GM12878 (cell line): ENCODE measurements at regions not wholly inside any gene's neighbourhood (a gene's known extent, or its start where the extent isn't known, plus 50 kb on each side); places are given as distances from the start of the nearest gene placed in this dataset.

Experiments
- ATAC-seq: fragments of 200-7000 bp; cut with Tn5 transposase; 3 replicates; pipeline ENCODE4 v1.9.1; 2020; ENCODE audit warnings: mild to moderate bottlenecking, moderate library complexity
- BruUV-seq: library from RNA; stranded (reverse); fragments of 400-500 nt; replicated peaks from 2 replicates; lab custom pipeline; 2021; lab: Mats Ljungman, UMichigan
- CTCF ChIA-PET: fragments of 300-600 bp; sonication (Branson Sonifier 250); formaldehyde crosslinking; extraction: SDS; loops from one replicate; lab custom pipeline; 2021; ENCODE audit warnings: inconsistent platforms; lab: Yijun Ruan, JAX
- POLR2A ChIA-PET: fragments of 350-600 bp; formaldehyde crosslinking; extraction: SDS; loops from one replicate; lab custom pipeline; 2021; ENCODE audit warnings: inconsistent platforms; lab: Charles Lee
- RAD21 ChIA-PET: fragments of 300-600 bp; sonication (Branson Sonifier 250); formaldehyde crosslinking; loops from one replicate; lab custom pipeline; 2023; ENCODE audit warnings: antibody characterized with exemption; ENCODE audit not compliant: unreplicated experiment; lab: Charles Lee
- SMC1A ChIA-PET: fragments of 300-600 bp; sonication (Branson Sonifier 250); formaldehyde crosslinking; loops from one replicate; lab custom pipeline; 2023; ENCODE audit not compliant: unreplicated experiment, uncharacterized antibody; lab: Charles Lee
- DNase-seq: peaks from one replicate; pipeline ENCODE4 v3.0.0-alpha.2; 2011; ENCODE audit warnings: low read depth, low spot score
- FAIRE-seq: peaks from 3 replicates; lab custom pipeline; 2011; peaks lifted over from hg19 to GRCh38; lab: Jason Lieb, UNC
- H2AFZ ChIP-seq: 2 replicates; pipeline ENCODE4 v1.6.0; 2011; ENCODE audit warnings: low read depth, low read length, control low read depth; ENCODE audit not compliant: control insufficient read depth
- H3K27ac ChIP-seq: 2 replicates; pipeline ENCODE4 v1.5.1; 2011; ENCODE audit warnings: control low read depth; ENCODE audit not compliant: control insufficient read depth, insufficient read depth
- H3K27me3 ChIP-seq, 2 experiments: replicated peaks in 1 of 2; 2 replicates each; pipeline versions ENCODE4 v1.6.0 to v1.6.1; 2011; ENCODE audit warnings: low read length in 1 of 2; ENCODE audit not compliant: control insufficient read depth in 2 of 2, insufficient read depth in 2 of 2
- H3K36me3 ChIP-seq, 2 experiments: 2 replicates each; pipeline ENCODE4 v1.5.1; 2011; ENCODE audit warnings: low read length in 1 of 2; ENCODE audit not compliant: control insufficient read depth in 2 of 2, insufficient read depth in 2 of 2
- H3K4me1 ChIP-seq: 2 replicates; pipeline ENCODE4 v1.6.1; 2011; ENCODE audit warnings: mild to moderate bottlenecking, low read length, moderate library complexity, mixed read lengths; ENCODE audit not compliant: control insufficient read depth, insufficient read depth
- H3K4me2 ChIP-seq: 2 replicates; pipeline ENCODE4 v1.6.0; 2011; ENCODE audit warnings: control low read depth; ENCODE audit not compliant: control insufficient read depth, insufficient read depth
- H3K4me3 ChIP-seq: fragments of 200-600 bp; sonication (generic); 2 replicates; pipeline ENCODE4 v1.5.1; 2016
- H3K79me2 ChIP-seq: 2 replicates; pipeline ENCODE4 v1.6.0; 2011; ENCODE audit warnings: low read length; ENCODE audit not compliant: control insufficient read depth, insufficient read depth
- H3K9ac ChIP-seq: 2 replicates; pipeline ENCODE4 v1.8.0; 2011; ENCODE audit warnings: low read length, control low read depth, mixed read lengths; ENCODE audit not compliant: control insufficient read depth, insufficient read depth
- H3K9me3 ChIP-seq: replicated peaks from 3 replicates; pipeline ENCODE4 v1.5.1; 2011; ENCODE audit warnings: mild to moderate bottlenecking, low read length; ENCODE audit not compliant: control insufficient read depth, insufficient read depth
- H4K20me1 ChIP-seq: 2 replicates; pipeline ENCODE4 v1.6.0; 2011; ENCODE audit not compliant: control insufficient read depth, insufficient read depth
- ATF3 ChIP-seq: IDR thresholded peaks from 2 replicates; pipeline ENCODE4 v1.6.1; 2011; ENCODE audit warnings: low read depth, mild to moderate bottlenecking, low read length, moderate library complexity, borderline replicate concordance; ENCODE audit errors: extremely low read depth
- CBX3 ChIP-seq: fragments of 200-600 bp; sonication (generic); IDR thresholded peaks from 2 replicates; pipeline ENCODE4 v1.6.1; 2016; ENCODE audit warnings: low read depth, borderline replicate concordance
- DPF2 ChIP-seq: fragments of 450-650 bp; IDR thresholded peaks from 2 replicates; pipeline ENCODE4 v1.6.1; 2017; ENCODE audit warnings: mild to moderate bottlenecking
- MTA3 ChIP-seq: IDR thresholded peaks from 2 replicates; pipeline ENCODE4 v1.6.1; 2012; ENCODE audit warnings: low read length, inconsistent platforms, borderline replicate concordance
- RCOR1 ChIP-seq: conservative IDR thresholded peaks from 2 replicates; pipeline ENCODE4 v1.6.1; 2012; ENCODE audit warnings: low read depth, low read length, improper control_type of control experiment
- ZNF207 ChIP-seq: fragments of 450-650 bp; IDR thresholded peaks from 2 replicates; pipeline ENCODE4 v1.6.1; 2014; ENCODE audit warnings: antibody characterized with exemption, mild to moderate bottlenecking, borderline replicate concordance
- WGBS: methylation state at CpG from one replicate; pipeline ENCODE4 v1.1.6; 2016; ENCODE audit warnings: low lambda C conversion rate; ENCODE audit not compliant: insufficient replicate concordance, insufficient coverage; ENCODE audit errors: missing lambda C conversion rate; 5-methylcytosine and 5-hydroxymethylcytosine counted together
- in situ Hi-C: fragments of 300-500 bp; cut with MboI; formaldehyde crosslinking; loops from 9 replicates; pipeline ENCODE4 v1.14.3; 2018; ENCODE audit warnings: mixed read lengths
- intact Hi-C: fragments of 100-400 bp; cut with micrococcal nuclease; formaldehyde crosslinking; loops from one replicate; pipeline ENCODE4 v1.14.2; 2022; ENCODE audit not compliant: unreplicated experiment

GRCh38 chr17:27990100-27990499 lies 52.4 kb upstream of the NLK start:
- ATAC-seq: no peak

GRCh38 chr17:27990979-27991378 lies 51.5 kb upstream of the NLK start:
- 51% methylated on average over 5 of the region's 5 CpGs for WGBS
- no peak for FAIRE-seq
- H3K9ac ChIP-seq: no peak overlapping the region
- RAD21 ChIA-PET: no interaction called here
- no peak for DNase-seq
- BruUV-seq: no TSS peak
- in situ Hi-C loops: no loop called here
- H3K27me3 ChIP-seq: peaks cover 0 to 1% of the 10 kb centered on the region in 2 experiments; a peak in 1 of 4 replicates
- H2AFZ ChIP-seq: no peak overlapping the region
- no peak overlapping the region for H3K4me3 ChIP-seq
- no peaks in the 10 kb centered on the region for H3K36me3 ChIP-seq
- no peak overlapping the region for H3K4me2 ChIP-seq
- SMC1A ChIA-PET: no interaction called here
- no peak for TF ChIP-seq ATF3
- no peak for TF ChIP-seq CBX3
- TF ChIP-seq, all 136 proteins: peak for 0
- intact Hi-C loops: no loop called here
- Histone ChIP-seq H3K9me3 (no peaks in the 10 kb centered on the region), H3K4me1 (peaks cover under 1% of the 10 kb centered on the region), H3K27ac (no peak overlapping the region), H4K20me1 (no peaks in the 10 kb centered on the region), H3K79me2 (no peaks in the 10 kb centered on the region)
- POLR2A ChIA-PET: interaction anchor here (0.6 kb wide), 1 partner anchor 48 kb away, joined by 5 read pairs; no protein-coding TSS in a partner anchor
- CTCF ChIA-PET: interaction anchor here (0.7 to 1.1 kb wide), 3 partner anchors 10 to 58 kb away, joined by 3 read pairs; no protein-coding TSS in a partner anchor
- ATAC-seq: no peak

More at GRCh38 chr17:27990100-27990499, 52.4 kb upstream of the NLK start:
- intact Hi-C loops: no loop called here
- SMC1A ChIA-PET: no interaction called here
- peaks cover 0 to 1% of the 10 kb centered on the region in 2 experiments; a peak in 1 of 4 replicates for H3K27me3 ChIP-seq
- no peak overlapping the region for H3K27ac ChIP-seq
- no peak for FAIRE-seq
- no TSS peak for BruUV-seq
- no peaks in the 10 kb centered on the region for H4K20me1 ChIP-seq
- no peak for TF ChIP-seq MTA3
- no peak for TF ChIP-seq ZNF207
- TF ChIP-seq DPF2: no peak
- TF ChIP-seq RCOR1: no peak
- no peaks in the 10 kb centered on the region for H3K9me3 ChIP-seq
- POLR2A ChIA-PET: no interaction called here
- in situ Hi-C loops: no loop called here
- H3K4me3 ChIP-seq: no peak overlapping the region
- no peaks in the 10 kb centered on the region for H3K79me2 ChIP-seq
- H2AFZ ChIP-seq: no peak overlapping the region
- no peak overlapping the region for H3K4me2 ChIP-seq
- CTCF ChIA-PET: interaction anchor here (0.7 to 1.1 kb wide), 2 partner anchors 29 to 59 kb away, joined by 3 read pairs; no protein-coding TSS in a partner anchor
- H3K36me3 ChIP-seq: no peaks in the 10 kb centered on the region
- H3K9ac ChIP-seq: no peak overlapping the region
- H3K4me1 ChIP-seq: peaks cover 10% of the 10 kb centered on the region
- RAD21 ChIA-PET: no interaction called here
- WGBS: 16% methylated on average over 2 of the region's 2 CpGs
- no peak for DNase-seq
